Right atrium auricular region (tissue), 2 donors: ENCODE measurements at regions not wholly inside any gene's neighbourhood (a gene's known extent, or its start where the extent isn't known, plus 50 kb on each side); places are given as distances from the start of the nearest gene placed in this dataset.
"Not testable (repeated sequence)": the region's sequence is repeated elsewhere in the genome, so short reads cannot be mapped to it uniquely, and the experiment has no call there.

Experiments used
- DNase-seq: peaks from one replicate; pipeline ENCODE4 v3.0.0-alpha.2; 2019; ENCODE audit warnings: low spot score
- H3K27ac ChIP-seq, 2 donors: fragments of 200-600 bp; sonication (generic); 1 replicate in 1 of 2; 2 replicates in 1 of 2; pipeline ENCODE4 v1.5.1; 2016 to 2019
- H3K27me3 ChIP-seq, 2 donors: fragments of 200-600 bp; sonication (generic); one replicate each; pipeline versions ENCODE4 v1.5.1 to v1.6.0; 2017 to 2019
- H3K36me3 ChIP-seq: fragments of 200-600 bp; sonication (generic); one replicate; pipeline ENCODE4 v1.5.1; 2016
- H3K4me1 ChIP-seq, 2 donors: fragments of 200-600 bp; sonication (generic); one replicate each; pipeline versions ENCODE4 v1.5.1 to v1.6.0; 2017 to 2019
- H3K4me3 ChIP-seq, 2 donors: fragments of 200-600 bp; sonication (generic); 1 replicate in 1 of 2; 2 replicates in 1 of 2; pipeline ENCODE4 v1.5.1; 2017 to 2019; ENCODE audit warnings: mild to moderate bottlenecking in 1 of 2, moderate library complexity in 1 of 2
- H3K9me3 ChIP-seq, 2 donors: fragments of 200-600 bp; sonication (generic); one replicate each; pipeline ENCODE4 v1.5.1; 2019

GRCh38 chr5:70778240-70778639 is 122.2 kb upstream of the SERF1A start:
- H3K4me3 ChIP-seq, H3K4me1 ChIP-seq, H3K36me3 ChIP-seq, H3K9me3 ChIP-seq, H3K27me3 ChIP-seq, H3K27ac ChIP-seq: not testable (repeated sequence)
- DNase-seq, result peak; percentile 52
